Epithelial cell of proximal tubule (primary cell): ENCODE measurements at regions not wholly inside any gene's neighbourhood (a gene's known extent, or its start where the extent isn't known, plus 50 kb on each side); places are given as distances from the start of the nearest gene placed in this dataset.
"Not testable (repeated sequence)": the region's sequence is repeated elsewhere in the genome, so short reads cannot be mapped to it uniquely, and the experiment has no call there.

ENCODE experiments used
- DNase-seq: peaks from one replicate; pipeline ENCODE4 v3.0.0-alpha.2; 2011; ENCODE audit warnings: low read depth
- H3K4me3 ChIP-seq: 2 replicates; pipeline ENCODE4 v1.5.1; 2011; ENCODE audit warnings: low read depth, mild to moderate bottlenecking, low read length
- CTCF ChIP-seq: conservative IDR thresholded peaks from 2 replicates; pipeline ENCODE4 v1.5.1; 2012; ENCODE audit warnings: low read depth, mild to moderate bottlenecking, low read length

GRCh38 chr5:27463446-27464149 is 425.2 kb upstream of the CDH9 start:
- no peak for TF ChIP-seq CTCF
- no peak for DNase-seq
- no peak overlapping the region for H3K4me3 ChIP-seq

GRCh38 chr5:27462936-27463335 is 424.6 kb upstream of the CDH9 start:
- H3K4me3 ChIP-seq: no peak overlapping the region
- no peak for DNase-seq
- no peak for TF ChIP-seq CTCF

GRCh38 chr5:27458287-27458686 is 419.9 kb upstream of the CDH9 start:
- no peak for DNase-seq
- no peak for TF ChIP-seq CTCF
- no peak overlapping the region for H3K4me3 ChIP-seq

GRCh38 chr5:27451377-27451776 is 413.0 kb upstream of the CDH9 start:
- H3K4me3 ChIP-seq: no peak overlapping the region
- TF ChIP-seq CTCF: no peak
- DNase-seq: no peak

GRCh38 chr5:27450607-27451006 is 412.2 kb upstream of the CDH9 start:
- no peak for TF ChIP-seq CTCF
- DNase-seq: no peak
- H3K4me3 ChIP-seq: no peak overlapping the region

- H3K4me3 ChIP-seq, DNase-seq: not testable (repeated sequence)
Observed at GRCh38 chr5:27439383-27439782, 401.0 kb upstream of the CDH9 start.

- peak; percentile 56 for DNase-seq
- no peak for TF ChIP-seq CTCF
- no peak overlapping the region for H3K4me3 ChIP-seq
Observed at GRCh38 chr5:27437594-27438200, 399.3 kb upstream of the CDH9 start.
